ENCODE measurements at regions not wholly inside any gene's neighbourhood (a gene's known extent, or its start where the extent isn't known, plus 50 kb on each side); places are given as distances from the start of the nearest gene placed in this dataset.
"Not testable (repeated sequence)": the region's sequence is repeated elsewhere in the genome, so short reads cannot be mapped to it uniquely, and the experiment has no call there.

DNA sequence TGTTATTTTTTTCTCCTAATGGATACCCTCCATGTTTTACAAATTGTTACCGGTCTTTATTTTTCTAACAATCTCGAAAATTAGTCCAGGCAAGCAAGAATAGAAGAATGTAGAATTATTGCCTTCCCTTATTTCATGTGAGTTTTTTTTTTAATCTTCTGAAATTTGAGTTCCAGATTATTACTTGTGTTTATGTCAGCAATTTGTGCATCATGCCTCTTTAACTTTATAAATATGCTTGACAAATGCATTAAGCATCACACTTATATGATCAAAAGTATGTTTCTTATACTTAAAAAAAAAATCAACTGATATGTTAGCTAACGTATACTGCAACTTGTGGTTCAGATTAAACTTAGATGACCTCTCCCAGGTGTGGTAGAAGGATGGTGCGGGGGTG lies 242.7 kb upstream of the VSTM2A start:
- no peaks in the 10 kb centered on the region for H3K27me3 Mint-ChIP-seq
- no peak overlapping the region for H3K27ac Mint-ChIP-seq
- DNase-seq (no peak), ATAC-seq (no peak)
- no peaks in the 10 kb centered on the region for H3K4me1 Mint-ChIP-seq
- H3K4me3 Mint-ChIP-seq = no peak overlapping the region
- H3K9me3 ChIP-seq (ENCODE audit: control insufficient read depth, low read length, poor library complexity, severe bottlenecking) = no peaks in the 10 kb centered on the region
- H3K36me3 Mint-ChIP-seq (ENCODE audit: low read depth) = no peaks in the 10 kb centered on the region

DNA sequence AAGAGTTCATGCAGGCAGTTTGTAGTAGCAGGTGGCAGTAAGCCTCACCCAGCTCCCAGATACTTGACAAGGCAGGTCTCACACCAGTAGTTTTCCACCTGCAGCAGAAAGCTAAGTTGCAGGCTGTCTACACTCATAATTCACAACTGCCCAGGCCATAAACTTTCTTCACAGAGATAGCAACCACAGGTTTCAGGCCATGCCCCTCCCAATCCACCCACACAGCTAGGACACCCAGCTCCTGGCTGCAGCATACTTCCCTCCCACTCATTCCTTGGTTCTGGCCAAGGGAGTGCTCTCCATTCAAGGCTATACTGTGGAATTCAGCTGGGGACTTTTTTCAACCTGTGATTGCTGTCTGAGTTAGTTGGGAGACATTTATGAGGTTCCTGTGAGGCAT lies 226.2 kb upstream of the VSTM2A start:
- ATAC-seq; H3K27me3 Mint-ChIP-seq; H3K4me3 Mint-ChIP-seq; H3K27ac Mint-ChIP-seq; DNase-seq; H3K36me3 Mint-ChIP-seq (ENCODE audit: low read depth); H3K4me1 Mint-ChIP-seq; H3K9me3 ChIP-seq (ENCODE audit: control insufficient read depth, low read length, poor library complexity, severe bottlenecking): not testable (repeated sequence)

DNA sequence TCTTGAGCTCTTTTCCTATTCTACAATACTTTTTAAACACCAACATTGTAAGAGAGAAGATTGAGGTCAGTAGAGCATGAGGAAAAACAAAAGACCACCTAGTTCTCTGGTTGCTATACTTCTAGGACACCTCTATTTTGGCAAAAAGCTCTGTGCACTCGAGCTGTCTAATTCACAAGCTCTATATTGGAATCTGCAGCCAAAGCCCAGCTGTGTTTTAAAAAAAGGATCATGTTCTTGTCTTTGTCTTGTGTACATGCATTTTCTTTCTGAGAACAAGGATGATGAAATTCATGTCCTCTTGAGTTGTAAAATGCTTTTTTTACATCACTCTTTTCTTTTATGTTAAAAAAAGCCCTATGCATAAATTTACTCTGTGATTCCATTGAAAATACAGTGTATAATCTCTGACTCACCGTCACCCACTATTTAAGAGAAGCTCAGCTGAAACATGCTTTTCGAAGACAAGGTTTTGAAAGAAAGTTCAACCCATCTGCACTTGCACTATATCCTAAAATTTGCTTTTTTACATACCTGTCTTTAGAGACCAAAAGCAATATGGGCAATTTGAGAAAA lies 215.5 kb upstream of the VSTM2A start:
- no peaks in the 10 kb centered on the region for H3K4me1 Mint-ChIP-seq
- DNase-seq (no peak), ATAC-seq (no peak)
- no peak overlapping the region for H3K27ac Mint-ChIP-seq
- no peak overlapping the region for H3K4me3 Mint-ChIP-seq
- no peaks in the 10 kb centered on the region for H3K36me3 Mint-ChIP-seq (ENCODE audit: low read depth)
- H3K9me3 ChIP-seq (ENCODE audit: control insufficient read depth, low read length, poor library complexity, severe bottlenecking) = no peaks in the 10 kb centered on the region
- H3K27me3 Mint-ChIP-seq = no peaks in the 10 kb centered on the region

DNA sequence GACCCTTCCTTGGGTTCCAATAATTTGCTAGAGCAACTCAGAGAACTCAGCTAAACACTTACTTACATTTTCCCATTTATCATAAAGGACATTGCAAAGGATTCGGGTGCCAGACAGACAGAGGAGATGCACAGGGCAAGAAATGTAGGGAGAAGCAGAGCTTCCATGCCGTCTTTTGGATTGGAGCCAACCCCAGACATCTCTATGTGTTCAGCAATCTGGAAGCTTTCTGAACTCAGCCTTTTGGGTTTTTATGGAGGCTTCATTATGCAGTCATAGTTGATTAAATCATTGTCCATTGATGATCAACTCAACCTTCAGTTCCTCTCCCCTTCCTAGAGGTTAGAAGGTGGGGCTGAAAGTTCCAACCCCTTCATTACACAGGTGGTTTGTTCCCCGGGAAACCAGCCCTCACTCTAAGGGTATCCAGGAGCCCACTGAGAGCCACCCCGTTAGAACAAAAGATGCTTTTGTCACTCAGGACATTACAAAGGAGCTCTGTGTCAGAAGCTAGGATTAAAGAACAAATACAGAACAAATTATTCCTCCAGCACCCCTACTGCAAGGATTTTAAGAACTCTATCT lies 211.9 kb upstream of the VSTM2A start:
- H3K4me3 Mint-ChIP-seq = no peak overlapping the region
- no peaks in the 10 kb centered on the region for H3K4me1 Mint-ChIP-seq
- DNase-seq = no peak
- H3K27ac Mint-ChIP-seq = no peak overlapping the region
- no peaks in the 10 kb centered on the region for H3K9me3 ChIP-seq (ENCODE audit: control insufficient read depth, low read length, poor library complexity, severe bottlenecking)
- no peak for ATAC-seq
- no peaks in the 10 kb centered on the region for H3K36me3 Mint-ChIP-seq (ENCODE audit: low read depth)
- no peaks in the 10 kb centered on the region for H3K27me3 Mint-ChIP-seq

DNA sequence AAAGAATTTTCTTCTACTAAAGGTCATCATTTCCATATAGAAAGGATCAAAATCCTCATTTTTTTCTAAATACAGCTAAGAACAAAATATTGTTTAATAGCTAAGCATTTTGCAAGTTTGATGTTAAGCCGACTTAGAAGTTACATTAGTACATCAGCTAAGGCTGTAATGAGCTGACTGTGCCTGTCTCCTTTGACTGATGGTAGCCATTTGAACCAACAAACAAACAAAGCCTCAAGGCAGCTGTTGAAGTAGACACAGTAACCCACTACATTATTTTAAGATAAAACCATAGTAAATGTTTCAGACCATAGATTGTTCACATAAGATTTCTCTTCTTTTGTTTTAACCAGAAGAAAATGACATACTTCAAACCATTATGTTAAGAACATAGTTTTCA lies 210.9 kb upstream of the VSTM2A start:
- Mint-ChIP-seq H3K27ac (no peak overlapping the region), H3K4me3 (no peak overlapping the region), H3K36me3 (ENCODE audit: low read depth) (no peaks in the 10 kb centered on the region), H3K27me3 (no peaks in the 10 kb centered on the region), H3K4me1 (no peaks in the 10 kb centered on the region)
- H3K9me3 ChIP-seq (ENCODE audit: control insufficient read depth, low read length, poor library complexity, severe bottlenecking) = no peaks in the 10 kb centered on the region
- no peak for ATAC-seq
- DNase-seq = no peak

DNA sequence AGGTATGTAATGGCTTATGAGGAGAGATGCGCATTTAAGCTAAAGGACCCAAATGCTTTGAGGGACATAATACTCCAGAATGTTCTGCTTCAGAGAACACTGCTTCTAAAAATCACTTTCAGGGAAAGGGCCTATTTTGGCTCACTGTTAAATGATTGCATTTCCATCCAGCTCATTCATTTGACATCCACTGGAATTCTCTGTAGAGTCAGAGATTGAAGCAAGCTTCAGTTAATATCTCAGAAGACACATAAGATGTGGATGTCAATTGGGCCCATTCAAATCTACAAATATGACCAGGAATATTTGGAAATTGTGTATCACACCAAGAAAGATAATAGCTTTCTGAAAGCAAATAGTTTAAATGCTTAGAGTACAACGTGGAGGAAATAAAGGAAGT lies 209.9 kb upstream of the VSTM2A start:
- Mint-ChIP-seq H3K4me1 (no peaks in the 10 kb centered on the region), H3K27ac (no peak overlapping the region), H3K36me3 (ENCODE audit: low read depth) (no peaks in the 10 kb centered on the region), H3K27me3 (no peaks in the 10 kb centered on the region), H3K4me3 (no peak overlapping the region)
- DNase-seq (no peak), ATAC-seq (no peak)
- no peaks in the 10 kb centered on the region for H3K9me3 ChIP-seq (ENCODE audit: control insufficient read depth, low read length, poor library complexity, severe bottlenecking)

DNA sequence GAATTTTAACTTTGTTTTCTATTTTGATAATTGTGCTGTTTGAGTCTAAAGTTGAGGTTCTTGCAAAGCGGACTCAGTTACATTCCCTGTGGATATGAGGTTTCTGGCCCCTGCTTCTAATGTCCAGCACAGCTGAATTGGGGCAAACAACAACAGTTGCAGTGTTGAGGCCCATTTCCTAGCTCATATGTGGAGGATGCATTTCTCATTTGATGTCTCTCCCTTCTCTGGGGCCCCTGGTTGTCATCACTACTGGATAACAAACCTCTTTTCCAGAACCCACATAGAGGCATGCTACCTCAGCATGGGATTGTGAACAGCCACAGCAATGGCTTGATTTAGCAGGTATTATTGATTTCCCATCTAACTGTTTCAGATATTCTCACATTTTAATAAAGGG lies 208.2 kb upstream of the VSTM2A start:
- H3K9me3 ChIP-seq (ENCODE audit: control insufficient read depth, low read length, poor library complexity, severe bottlenecking) = no peaks in the 10 kb centered on the region
- H3K4me3 Mint-ChIP-seq = no peak overlapping the region
- no peaks in the 10 kb centered on the region for H3K36me3 Mint-ChIP-seq (ENCODE audit: low read depth)
- no peak overlapping the region for H3K27ac Mint-ChIP-seq
- ATAC-seq (no peak), DNase-seq (no peak)
- no peaks in the 10 kb centered on the region for H3K27me3 Mint-ChIP-seq
- no peaks in the 10 kb centered on the region for H3K4me1 Mint-ChIP-seq

DNA sequence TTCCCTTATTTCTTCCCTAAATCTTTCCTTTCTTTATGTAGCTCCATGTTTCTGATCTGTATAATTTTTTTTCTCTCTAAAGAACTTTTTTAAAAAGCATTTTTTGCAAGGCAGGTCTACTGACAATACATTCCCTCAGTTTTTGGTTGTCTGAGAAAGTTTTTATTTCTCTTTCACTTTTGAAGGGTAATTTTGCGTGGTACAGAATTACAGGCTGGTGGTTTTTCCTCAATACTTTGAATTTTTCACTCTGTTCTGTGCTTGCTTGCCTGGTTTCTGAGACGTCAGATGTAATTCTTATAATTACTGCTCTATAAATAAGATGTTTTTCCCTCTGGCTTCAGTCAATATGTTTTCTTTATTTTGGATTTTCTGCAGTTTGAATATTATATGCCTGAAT lies 205.4 kb upstream of the VSTM2A start:
- Mint-ChIP-seq H3K27ac (no peak overlapping the region), H3K4me1 (no peaks in the 10 kb centered on the region), H3K4me3 (no peak overlapping the region), H3K36me3 (ENCODE audit: low read depth) (no peaks in the 10 kb centered on the region), H3K27me3 (no peaks in the 10 kb centered on the region)
- H3K9me3 ChIP-seq (ENCODE audit: control insufficient read depth, low read length, poor library complexity, severe bottlenecking) = no peaks in the 10 kb centered on the region
- ATAC-seq = no peak
- no peak for DNase-seq

DNA sequence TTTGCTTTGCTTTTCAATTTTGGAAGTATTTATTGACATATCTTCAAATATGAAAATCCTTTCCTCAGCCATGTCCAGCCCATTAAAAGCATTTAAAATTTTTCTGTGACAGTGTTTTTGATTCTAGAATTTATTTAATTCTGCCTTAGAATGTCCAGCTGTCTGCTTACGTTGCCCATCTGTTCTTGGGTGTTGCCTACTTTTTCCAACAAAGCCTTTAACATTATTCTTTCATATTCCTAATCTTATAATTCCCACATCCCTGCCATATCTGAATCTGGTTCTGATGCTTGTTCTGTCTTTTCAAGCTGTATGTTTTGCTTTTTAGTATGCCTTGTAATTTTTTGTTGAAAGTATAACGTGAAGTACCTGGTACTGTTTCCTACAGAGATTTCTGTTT lies 204.7 kb upstream of the VSTM2A start:
- H3K27me3 Mint-ChIP-seq = no peaks in the 10 kb centered on the region
- no peak for DNase-seq
- no peaks in the 10 kb centered on the region for H3K4me1 Mint-ChIP-seq
- no peaks in the 10 kb centered on the region for H3K36me3 Mint-ChIP-seq (ENCODE audit: low read depth)
- no peak overlapping the region for H3K4me3 Mint-ChIP-seq
- no peak for ATAC-seq
- no peak overlapping the region for H3K27ac Mint-ChIP-seq
- no peaks in the 10 kb centered on the region for H3K9me3 ChIP-seq (ENCODE audit: control insufficient read depth, low read length, poor library complexity, severe bottlenecking)

DNA sequence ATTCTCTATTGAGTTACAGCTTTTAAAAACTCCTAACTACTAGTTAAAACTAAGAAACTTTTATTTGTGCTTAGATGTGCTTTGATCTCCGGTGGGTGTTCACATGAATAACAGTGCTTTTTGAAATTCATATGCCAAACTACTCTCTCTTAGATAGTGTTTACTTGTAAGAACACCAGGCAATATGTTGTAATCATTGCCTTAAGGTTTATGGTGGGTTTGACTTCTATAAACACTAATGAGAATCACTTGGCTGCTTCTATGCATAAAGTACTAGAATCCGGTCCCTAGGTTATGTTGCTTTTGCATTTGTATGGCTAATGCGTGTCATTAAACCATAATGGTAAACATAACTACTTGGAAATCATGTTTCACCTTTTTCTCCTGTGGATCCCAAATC lies 203.9 kb upstream of the VSTM2A start:
- H3K27me3 Mint-ChIP-seq = no peaks in the 10 kb centered on the region
- DNase-seq (no peak), ATAC-seq (no peak)
- H3K36me3 Mint-ChIP-seq (ENCODE audit: low read depth) = no peaks in the 10 kb centered on the region
- no peaks in the 10 kb centered on the region for H3K4me1 Mint-ChIP-seq
- H3K4me3 Mint-ChIP-seq = no peak overlapping the region
- H3K9me3 ChIP-seq (ENCODE audit: control insufficient read depth, low read length, poor library complexity, severe bottlenecking) = no peaks in the 10 kb centered on the region
- no peak overlapping the region for H3K27ac Mint-ChIP-seq

DNA sequence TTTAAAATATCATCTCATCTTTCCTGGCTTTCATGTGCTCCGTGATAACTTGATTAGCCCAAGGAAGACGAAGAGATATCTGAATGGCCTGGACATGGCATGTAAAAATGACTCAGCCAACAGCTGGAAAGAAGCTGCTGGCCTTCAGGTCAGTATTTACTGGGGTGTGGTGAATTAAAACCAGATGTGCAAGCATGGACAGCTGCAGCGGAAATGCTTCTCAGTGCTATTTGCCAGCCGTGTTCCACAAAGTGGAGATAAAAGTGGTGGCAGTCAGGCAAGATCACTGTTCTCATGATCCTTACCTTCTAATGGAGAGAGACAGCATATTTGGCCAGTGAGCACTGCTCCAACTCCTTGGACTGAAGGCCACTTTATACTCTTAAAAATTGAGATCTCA lies 203.1 kb upstream of the VSTM2A start:
- Mint-ChIP-seq H3K27ac (no peak overlapping the region), H3K4me3 (no peak overlapping the region), H3K4me1 (no peaks in the 10 kb centered on the region), H3K27me3 (no peaks in the 10 kb centered on the region), H3K36me3 (ENCODE audit: low read depth) (no peaks in the 10 kb centered on the region)
- no peaks in the 10 kb centered on the region for H3K9me3 ChIP-seq (ENCODE audit: control insufficient read depth, low read length, poor library complexity, severe bottlenecking)
- ATAC-seq (no peak), DNase-seq (no peak)

DNA sequence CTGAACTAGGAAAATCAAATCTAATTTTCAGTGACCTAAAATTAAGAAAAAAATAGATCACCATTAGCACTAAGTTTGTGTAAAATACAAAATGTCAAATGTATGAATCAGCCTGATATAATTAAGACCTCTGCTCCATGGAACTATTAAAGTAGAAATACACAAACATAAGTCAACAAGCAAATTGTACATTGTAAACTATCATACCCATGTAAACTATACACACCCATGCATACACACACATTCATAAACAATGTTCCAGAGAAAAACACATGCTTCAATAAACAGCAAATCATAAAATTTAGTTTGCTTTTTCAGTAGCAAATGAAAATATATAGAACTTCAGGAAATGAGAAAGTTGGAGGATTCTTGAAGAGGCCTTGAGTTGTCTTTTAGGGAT lies 199.7 kb upstream of the VSTM2A start:
- no peaks in the 10 kb centered on the region for H3K36me3 Mint-ChIP-seq (ENCODE audit: low read depth)
- no peak overlapping the region for H3K4me3 Mint-ChIP-seq
- no peaks in the 10 kb centered on the region for H3K9me3 ChIP-seq (ENCODE audit: control insufficient read depth, low read length, poor library complexity, severe bottlenecking)
- H3K27me3 Mint-ChIP-seq = no peaks in the 10 kb centered on the region
- no peak for ATAC-seq
- no peak overlapping the region for H3K27ac Mint-ChIP-seq
- H3K4me1 Mint-ChIP-seq = no peaks in the 10 kb centered on the region
- DNase-seq = no peak

DNA sequence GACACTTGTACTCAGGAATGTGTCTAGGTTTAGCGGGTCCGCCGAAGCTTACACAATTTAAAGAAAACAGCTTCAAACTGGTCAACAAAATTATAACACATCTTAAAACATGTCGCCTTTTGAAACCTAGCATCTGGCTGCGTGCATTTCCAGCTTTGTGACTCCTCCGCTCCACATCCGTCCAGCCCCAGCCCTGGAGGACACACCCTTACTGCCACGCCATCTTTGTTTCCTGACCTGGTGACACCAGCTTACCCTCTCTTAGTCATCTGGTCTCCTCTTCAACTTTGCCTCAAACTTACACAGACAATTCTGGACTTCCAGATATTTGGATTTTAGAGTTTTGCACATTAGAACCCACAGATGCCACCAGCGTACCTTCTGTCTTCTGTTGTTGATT lies 198.7 kb upstream of the VSTM2A start:
- H3K27ac Mint-ChIP-seq = no peak overlapping the region
- no peak for DNase-seq
- H3K27me3 Mint-ChIP-seq = no peaks in the 10 kb centered on the region
- H3K4me3 Mint-ChIP-seq = no peak overlapping the region
- no peaks in the 10 kb centered on the region for H3K36me3 Mint-ChIP-seq (ENCODE audit: low read depth)
- no peaks in the 10 kb centered on the region for H3K9me3 ChIP-seq (ENCODE audit: control insufficient read depth, low read length, poor library complexity, severe bottlenecking)
- ATAC-seq = no peak
- no peaks in the 10 kb centered on the region for H3K4me1 Mint-ChIP-seq

DNA sequence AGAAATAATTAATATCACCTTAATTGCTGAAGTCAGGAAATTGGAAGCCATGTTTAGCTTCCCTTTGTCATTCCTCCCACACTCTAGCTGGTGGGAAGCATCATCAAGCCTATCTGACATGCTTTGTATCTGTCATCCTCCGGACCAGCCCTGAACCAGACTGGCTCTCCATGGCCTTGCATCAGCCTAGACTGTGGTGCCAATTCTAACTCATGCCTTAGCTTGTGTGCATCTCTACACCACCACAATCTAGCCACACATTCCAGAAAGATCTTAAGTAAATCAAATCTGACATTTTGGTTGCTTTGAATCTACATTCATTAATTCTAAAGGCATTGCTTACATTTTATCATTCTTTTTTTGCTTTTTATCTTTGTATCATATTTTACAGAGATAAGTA lies 196.4 kb upstream of the VSTM2A start:
- H3K9me3 ChIP-seq (ENCODE audit: control insufficient read depth, low read length, poor library complexity, severe bottlenecking) = no peaks in the 10 kb centered on the region
- DNase-seq (no peak), ATAC-seq (no peak)
- no peaks in the 10 kb centered on the region for H3K4me1 Mint-ChIP-seq
- no peaks in the 10 kb centered on the region for H3K27me3 Mint-ChIP-seq
- no peaks in the 10 kb centered on the region for H3K36me3 Mint-ChIP-seq (ENCODE audit: low read depth)
- no peak overlapping the region for H3K27ac Mint-ChIP-seq
- no peak overlapping the region for H3K4me3 Mint-ChIP-seq

All from T-helper 17 cell (primary cell).